Keratinocyte (primary cell): ENCODE measurements at regions not wholly inside any gene's neighbourhood (a gene's known extent, or its start where the extent isn't known, plus 50 kb on each side); places are given as distances from the start of the nearest gene placed in this dataset.

ENCODE experiments used
- DNase-seq: peaks from one replicate; pipeline ENCODE4 v3.0.0-alpha.2; 2011; ENCODE audit warnings: low read depth, missing footprints, low spot score
- FAIRE-seq: peaks from 2 replicates; lab custom pipeline; 2011; peaks lifted over from hg19 to GRCh38; lab: Jason Lieb, UNC
- H2AFZ ChIP-seq: 2 replicates; pipeline ENCODE4 v1.6.0; 2012; ENCODE audit warnings: low read length, control low read depth, inconsistent platforms; ENCODE audit not compliant: control insufficient read depth
- H3K27ac ChIP-seq: 2 replicates; pipeline ENCODE4 v1.5.1; 2011; ENCODE audit warnings: low read length; ENCODE audit not compliant: control insufficient read depth, insufficient read depth
- H3K27me3 ChIP-seq: 3 replicates; pipeline ENCODE4 v1.6.0; 2011; ENCODE audit warnings: low read length; ENCODE audit not compliant: control insufficient read depth, insufficient read depth; ENCODE audit errors: extremely low read depth
- H3K36me3 ChIP-seq, 2 experiments: 2 replicates in 1 of 2; 3 replicates in 1 of 2; pipeline ENCODE4 v1.5.1; 2011; ENCODE audit warnings: low read length in 2 of 2, mild to moderate bottlenecking in 1 of 2; ENCODE audit not compliant: control insufficient read depth in 2 of 2, insufficient read depth in 2 of 2; ENCODE audit errors: extremely low read depth in 1 of 2
- H3K4me1 ChIP-seq: 3 replicates; pipeline ENCODE4 v1.5.1; 2011; ENCODE audit warnings: low read length; ENCODE audit not compliant: control insufficient read depth, insufficient read depth; ENCODE audit errors: extremely low read depth
- H3K4me2 ChIP-seq: 3 replicates; pipeline ENCODE4 v1.6.0; 2011; ENCODE audit warnings: low read depth, low read length; ENCODE audit not compliant: control insufficient read depth, insufficient read depth; ENCODE audit errors: extremely low read depth
- H3K4me3 ChIP-seq, 3 experiments: fragments of 200-600 bp in 1 of 3; sonication (generic) in 1 of 3; 2 replicates in 2 of 3; 3 replicates in 1 of 3; pipeline ENCODE4 v1.5.1; 2011 to 2016; ENCODE audit warnings: low read length in 3 of 3, mild to moderate bottlenecking in 3 of 3, control low read depth in 2 of 3, inconsistent platforms in 1 of 3, low read depth in 1 of 3, mixed read lengths in 1 of 3, mixed run types in 1 of 3, moderate library complexity in 1 of 3; ENCODE audit not compliant: control insufficient read depth in 2 of 3, insufficient read depth in 2 of 3; ENCODE audit errors: extremely low read depth in 1 of 3
- H3K79me2 ChIP-seq: 2 replicates; pipeline ENCODE4 v1.6.0; 2012; ENCODE audit warnings: low read length; ENCODE audit not compliant: control insufficient read depth, insufficient read depth
- H3K9ac ChIP-seq: 3 replicates; pipeline ENCODE4 v1.6.0; 2011; ENCODE audit warnings: low read length; ENCODE audit not compliant: control insufficient read depth, insufficient read depth; ENCODE audit errors: extremely low read depth
- H3K9me1 ChIP-seq: 3 replicates; pipeline ENCODE4 v1.6.0; 2011; ENCODE audit warnings: low read length; ENCODE audit not compliant: control insufficient read depth, insufficient read depth; ENCODE audit errors: extremely low read depth
- H3K9me3 ChIP-seq: 2 replicates; pipeline ENCODE4 v1.5.1; 2012; ENCODE audit warnings: low read depth, low read length; ENCODE audit not compliant: control insufficient read depth
- H4K20me1 ChIP-seq: 3 replicates; pipeline ENCODE4 v1.6.0; 2011; ENCODE audit warnings: low read length; ENCODE audit not compliant: control insufficient read depth, insufficient read depth; ENCODE audit errors: extremely low read depth
- CTCF ChIP-seq, 3 experiments: IDR thresholded peaks in 1 of 3; conservative IDR thresholded peaks in 1 of 3; optimal IDR thresholded peaks in 1 of 3; 2 replicates in 2 of 3; 3 replicates in 1 of 3; pipeline versions ENCODE3 to v1.5.1; 2011; ENCODE audit warnings: low read length in 3 of 3, mild to moderate bottlenecking in 3 of 3, moderate library complexity in 2 of 3, control low read depth in 1 of 3, inconsistent platforms in 1 of 3; ENCODE audit not compliant: insufficient read depth in 2 of 3; ENCODE audit errors: extremely low read depth in 1 of 3
- EZH2 ChIP-seq: IDR thresholded peaks from one replicate; pipeline ENCODE4 v1.6.1; 2012; ENCODE audit warnings: inconsistent platforms, mild to moderate bottlenecking, low read length, moderate library complexity
- dilution Hi-C: fragments of 300-500 bp; cut with MboI; formaldehyde crosslinking; loops from one replicate; pipeline ENCODE4 v1.7.0; 2020; ENCODE audit warnings: low sequenced_read_pairs; ENCODE audit not compliant: extremely low pct_ligation_motif_present

GRCh38 chr11:103584720-103585119 lies 451.7 kb upstream of the DDI1 start:
- no peak overlapping the region for H3K4me2 ChIP-seq
- H3K27ac ChIP-seq: no peak overlapping the region
- no peak overlapping the region for H2AFZ ChIP-seq
- H4K20me1 ChIP-seq: no peaks in the 10 kb centered on the region
- H3K9ac ChIP-seq: no peak overlapping the region
- no peaks in the 10 kb centered on the region for H3K4me1 ChIP-seq
- FAIRE-seq (no peak), DNase-seq (no peak)
- H3K27me3 ChIP-seq: no peaks in the 10 kb centered on the region
- TF ChIP-seq EZH2 (no peak), CTCF (optimal IDR thresholded peaks at IDR 0.05 in 1 of 3, IDR thresholded peaks at IDR 0.05 in 1 of 3, conservative IDR thresholded peaks at IDR 0.05 in 1 of 3; ENCODE audit: extremely low read depth in 1 of 3, insufficient read depth in 2 of 3, low read length in 3 of 3) (no peak)
- H3K36me3 ChIP-seq: no peaks in the 10 kb centered on the region
- no peaks in the 10 kb centered on the region for H3K79me2 ChIP-seq
- dilution Hi-C loops: no loop called here
- no peaks in the 10 kb centered on the region for H3K9me3 ChIP-seq
- H3K4me3 ChIP-seq: no peak overlapping the region
- no peaks in the 10 kb centered on the region for H3K9me1 ChIP-seq

GRCh38 chr11:103585401-103585800 lies 451.0 kb upstream of the DDI1 start:
- Histone ChIP-seq H3K4me3 (no peak overlapping the region), H3K27ac (no peak overlapping the region), H3K9ac (no peak overlapping the region), H3K4me2 (no peak overlapping the region), H3K79me2 (no peaks in the 10 kb centered on the region), H3K36me3 (no peaks in the 10 kb centered on the region), H3K27me3 (no peaks in the 10 kb centered on the region), H3K4me1 (no peaks in the 10 kb centered on the region), H2AFZ (no peak overlapping the region), H3K9me1 (no peaks in the 10 kb centered on the region), H4K20me1 (no peaks in the 10 kb centered on the region), H3K9me3 (no peaks in the 10 kb centered on the region)
- no peak for TF ChIP-seq CTCF (optimal IDR thresholded peaks at IDR 0.05 in 1 of 3, IDR thresholded peaks at IDR 0.05 in 1 of 3, conservative IDR thresholded peaks at IDR 0.05 in 1 of 3; ENCODE audit: extremely low read depth in 1 of 3, insufficient read depth in 2 of 3, low read length in 3 of 3)
- TF ChIP-seq EZH2: no peak
- no peak for FAIRE-seq
- no peak for DNase-seq
- dilution Hi-C loops: no loop called here
